HPDE6-E6E7 (cell line): ENCODE measurements at regions not wholly inside any gene's neighbourhood (a gene's known extent, or its start where the extent isn't known, plus 50 kb on each side); places are given as distances from the start of the nearest gene placed in this dataset.
"Not testable (repeated sequence)": the region's sequence is repeated elsewhere in the genome, so short reads cannot be mapped to it uniquely, and the experiment has no call there.

Experiments used
- DNase-seq: peaks from one replicate; pipeline ENCODE4 v3.0.0; 2011; ENCODE audit warnings: missing footprints; ENCODE audit errors: extremely low spot score

DNA sequence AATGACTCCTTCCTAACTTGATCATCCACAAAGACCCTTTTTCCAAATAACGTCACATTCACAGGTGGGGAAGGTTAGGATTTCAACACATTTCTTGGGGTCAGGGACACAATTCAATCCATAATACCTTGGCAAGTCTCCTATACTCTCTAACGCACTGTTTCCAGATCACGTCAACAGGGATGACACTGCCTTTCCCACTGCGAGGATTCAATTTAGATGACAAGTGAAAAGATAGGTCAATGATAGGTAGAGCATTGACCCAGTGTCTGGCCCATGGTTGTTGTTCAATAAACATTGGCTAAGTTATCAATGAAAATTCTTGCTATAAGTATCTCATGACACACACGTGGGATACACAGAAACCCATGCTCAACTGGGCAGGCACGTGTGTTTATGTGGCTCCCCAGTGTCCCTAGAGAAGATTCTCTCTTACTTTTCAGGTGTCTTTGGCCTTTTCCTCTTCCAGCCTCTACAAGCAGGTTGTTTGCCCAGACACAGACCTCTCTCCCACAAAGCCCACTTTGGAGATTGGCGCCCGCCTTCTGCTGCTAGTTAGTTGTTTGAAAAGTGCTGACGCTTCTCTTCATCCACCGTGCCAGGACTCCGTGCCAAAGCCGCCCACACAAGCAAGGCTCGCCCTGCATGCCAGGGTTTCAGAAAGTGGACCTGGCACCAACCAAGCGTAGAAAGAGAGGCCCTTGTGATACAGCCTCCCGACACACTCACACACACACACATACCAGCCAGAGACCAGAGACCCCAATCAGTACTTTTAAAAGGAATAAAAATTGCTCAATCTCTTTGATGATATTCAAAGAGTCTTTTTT, 594.5 kb downstream of the BNC2 start:
- DNase-seq, result no peak

DNA sequence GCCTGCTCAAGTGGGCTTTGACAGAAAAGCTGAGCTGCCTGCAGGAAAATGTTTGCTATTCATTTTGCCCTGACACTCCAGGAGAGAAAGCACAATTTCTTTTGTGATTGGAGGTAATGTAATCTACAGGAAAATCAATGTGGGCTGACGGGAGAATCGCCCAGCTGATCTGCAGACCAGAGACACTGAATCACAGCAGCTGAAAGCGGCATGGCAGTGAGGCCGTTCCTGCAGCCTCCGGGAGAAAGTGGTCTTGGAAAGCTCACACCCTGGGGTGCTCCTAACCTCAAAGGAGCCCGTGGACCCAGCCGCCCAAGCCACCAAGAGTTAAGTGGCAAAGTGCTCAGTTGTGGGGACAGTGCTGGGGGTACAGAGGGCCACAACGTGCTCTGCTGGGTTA, 593.6 kb downstream of the BNC2 start:
- DNase-seq, result no peak

DNA sequence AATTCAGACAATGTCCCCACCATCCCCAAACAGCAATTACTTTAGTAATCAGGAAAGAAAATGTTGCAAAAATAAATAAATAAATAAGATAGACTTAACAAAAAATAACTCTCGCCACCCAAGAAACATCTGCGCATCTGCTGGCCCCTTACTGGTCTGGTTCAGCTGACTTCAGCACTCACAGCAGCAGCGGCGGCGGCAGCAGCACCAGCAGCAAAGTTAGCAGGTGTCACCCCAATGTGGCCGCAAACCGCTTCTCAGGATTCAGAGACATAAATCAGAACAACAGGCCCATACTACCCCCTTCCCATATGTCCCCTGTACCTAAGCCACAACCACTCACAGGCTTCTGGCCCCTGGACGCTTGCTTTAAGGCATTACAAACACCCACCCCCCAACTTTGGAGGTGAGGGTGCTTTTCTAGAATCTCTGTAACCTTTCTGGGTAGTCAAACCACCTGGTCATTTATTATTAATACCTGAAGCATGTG, 593.0 kb downstream of the BNC2 start:
- DNase-seq, result no peak

DNA sequence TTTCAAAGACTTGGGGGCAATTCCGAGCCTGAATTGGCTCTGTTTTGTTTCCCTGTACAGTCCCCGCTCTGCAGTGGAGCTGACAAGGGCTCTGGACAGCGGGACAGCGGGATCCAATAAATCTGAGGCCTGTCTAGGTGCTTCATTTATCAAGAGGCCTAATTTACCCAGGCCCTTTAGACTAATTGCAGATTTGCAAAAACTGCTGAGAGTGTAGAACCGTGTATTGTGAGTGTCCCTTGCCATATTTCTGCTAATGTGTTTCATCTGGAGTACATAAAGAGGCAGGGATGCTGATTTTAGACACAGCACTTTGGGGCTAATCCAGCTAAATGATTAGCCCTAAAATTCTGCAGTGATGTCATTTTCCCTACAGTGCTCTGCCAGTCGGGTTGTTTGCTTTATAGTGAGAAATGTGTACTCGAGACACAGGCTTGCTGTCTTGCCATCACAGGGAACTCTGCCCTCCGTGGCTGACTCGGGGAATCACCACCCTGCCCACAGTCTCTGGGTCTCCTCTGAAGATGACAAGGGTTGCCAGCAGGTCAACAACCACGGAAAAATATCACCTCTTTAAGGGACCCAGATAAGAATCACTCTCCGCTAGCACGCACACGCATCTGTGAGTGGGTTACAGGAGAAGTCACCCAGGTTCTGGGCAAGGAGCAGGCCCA, 592.0 kb downstream of the BNC2 start:
- DNase-seq, result no peak

DNA sequence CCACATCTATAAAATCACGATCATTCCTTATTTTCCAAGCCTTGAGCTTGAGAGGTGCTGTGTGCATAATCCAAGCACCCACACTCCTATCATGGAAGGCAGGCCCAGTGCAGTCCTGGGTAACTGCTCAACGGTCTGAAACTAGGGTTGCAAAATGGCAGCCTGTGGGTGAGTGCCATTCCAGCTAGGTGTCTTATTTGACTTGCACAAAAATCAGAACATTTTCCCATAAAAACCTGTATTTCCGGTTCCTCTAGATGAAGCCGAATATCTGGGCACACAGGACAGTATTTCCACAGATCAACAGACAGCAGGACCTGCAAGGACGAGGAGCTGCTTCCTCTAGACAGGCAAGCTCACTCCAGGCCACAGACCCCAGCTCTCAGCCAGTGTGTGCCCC, 588.8 kb downstream of the BNC2 start:
- DNase-seq, result no peak

DNA sequence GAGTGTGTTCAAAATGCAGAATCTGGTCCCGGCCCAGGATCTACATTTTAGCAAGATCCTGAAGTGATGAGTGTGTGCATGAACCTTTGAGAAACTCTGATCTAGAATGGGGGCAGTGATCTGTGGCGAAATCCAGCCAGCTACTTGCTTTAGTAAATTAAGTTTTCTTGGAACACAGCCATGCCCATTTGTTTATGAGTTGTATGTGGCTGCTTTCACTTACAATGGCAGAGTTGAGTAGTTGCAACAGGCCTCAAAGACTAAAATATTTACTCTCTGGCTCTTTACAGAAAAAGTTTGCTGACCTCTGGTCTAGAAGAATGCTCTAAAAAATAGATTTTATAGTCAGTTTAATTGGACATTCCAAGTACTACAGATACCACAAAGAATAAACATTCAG, 588.3 kb downstream of the BNC2 start:
- no peak for DNase-seq

DNA sequence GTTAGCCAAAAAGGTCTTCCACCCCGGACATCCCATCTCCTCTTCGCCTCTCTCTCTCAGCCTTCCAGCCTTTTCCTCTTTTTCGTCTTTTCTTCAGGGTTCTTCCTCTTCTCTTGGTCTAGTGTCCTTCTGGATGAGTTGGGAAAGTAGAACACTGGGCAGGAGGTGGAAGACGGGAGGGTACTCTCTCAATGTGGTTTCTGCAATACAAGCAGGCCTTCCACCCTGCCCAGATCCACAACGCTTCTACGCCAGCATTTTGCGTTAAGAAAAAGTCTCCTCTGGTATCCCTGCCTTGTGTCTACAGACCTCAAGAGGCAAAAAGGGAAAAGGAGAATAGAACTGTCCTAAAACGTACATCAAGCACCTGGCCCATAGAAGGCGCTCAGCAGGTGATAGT, 587.8 kb downstream of the BNC2 start:
- no peak for DNase-seq

DNA sequence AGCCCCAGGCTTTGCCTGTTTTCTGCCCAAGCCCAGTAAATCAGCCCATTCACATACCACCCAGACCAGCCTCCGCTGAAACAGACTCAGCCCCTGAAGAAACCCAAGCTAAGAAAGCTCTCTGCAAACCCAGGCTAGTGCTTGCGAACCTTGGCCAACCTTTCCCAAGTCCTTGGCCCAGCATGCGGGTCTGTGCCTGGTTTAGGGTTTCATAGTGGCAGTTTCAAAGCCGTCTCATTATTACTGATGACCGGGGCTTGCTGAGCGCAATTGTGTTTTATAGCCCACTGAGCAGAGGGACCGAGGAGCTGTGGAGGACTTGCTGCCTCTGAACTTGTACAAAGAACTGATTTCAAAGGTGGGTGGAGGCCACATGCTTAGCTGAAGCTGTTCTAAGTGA, 584.3 kb downstream of the BNC2 start:
- no peak for DNase-seq

DNA sequence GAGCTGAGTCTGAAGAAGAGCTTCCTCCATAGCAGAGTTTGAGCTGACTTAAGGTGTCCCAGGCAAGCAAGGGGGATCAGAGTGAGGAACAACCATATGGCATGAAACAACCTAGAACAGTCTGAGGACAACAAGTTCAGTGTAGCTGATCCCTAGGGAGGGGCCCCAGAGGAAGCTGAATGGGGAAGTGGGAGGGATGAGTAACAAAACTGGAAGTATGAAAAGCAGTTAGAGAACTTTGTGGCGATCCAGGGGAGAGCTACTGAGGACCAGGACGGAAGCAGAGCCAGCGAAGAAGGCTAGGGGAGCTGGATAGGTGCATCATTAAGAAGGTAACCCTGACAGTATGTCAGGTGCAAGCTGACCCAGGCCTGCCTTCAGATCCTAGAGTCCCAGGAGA, 580.8 kb downstream of the BNC2 start:
- no peak for DNase-seq

DNA sequence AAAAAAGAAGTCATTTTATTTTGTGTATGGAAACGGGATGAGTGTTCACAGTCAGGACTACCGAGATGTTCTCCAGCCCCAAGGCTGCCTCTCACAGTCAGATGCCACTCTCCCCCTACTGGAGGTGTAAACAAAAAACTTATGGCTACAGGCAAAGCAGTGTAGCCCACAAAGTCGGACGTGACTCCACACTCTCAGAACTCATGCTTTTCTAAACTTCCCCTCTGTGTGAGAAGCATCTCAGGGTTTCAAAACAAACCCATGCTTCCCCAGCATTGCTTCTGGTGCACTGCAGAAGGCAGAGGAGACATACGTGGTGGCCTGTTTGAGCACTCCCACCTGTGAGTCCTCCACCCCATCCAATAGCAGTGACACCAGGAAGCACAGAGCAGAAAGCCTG, 580.3 kb downstream of the BNC2 start:
- no peak for DNase-seq

DNA sequence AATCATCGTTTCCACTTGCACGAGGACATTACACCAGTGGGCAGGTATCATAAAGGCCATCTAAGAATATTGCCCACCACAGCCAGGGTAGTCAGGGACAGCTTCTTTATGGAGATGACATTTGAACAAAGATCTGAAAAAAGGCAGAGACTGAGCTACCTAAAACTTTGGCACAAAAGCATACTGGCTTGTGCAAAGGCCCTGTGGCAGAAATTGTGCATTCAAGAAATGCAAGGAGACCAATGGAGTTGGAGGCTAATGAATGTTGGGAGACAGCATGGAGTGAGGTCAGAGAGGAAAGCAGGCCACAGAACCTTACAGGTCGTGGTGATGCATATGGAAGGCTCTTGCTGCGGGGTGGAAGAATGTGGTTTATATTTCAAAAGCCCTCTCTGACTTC, 578.5 kb downstream of the BNC2 start:
- no peak for DNase-seq

DNA sequence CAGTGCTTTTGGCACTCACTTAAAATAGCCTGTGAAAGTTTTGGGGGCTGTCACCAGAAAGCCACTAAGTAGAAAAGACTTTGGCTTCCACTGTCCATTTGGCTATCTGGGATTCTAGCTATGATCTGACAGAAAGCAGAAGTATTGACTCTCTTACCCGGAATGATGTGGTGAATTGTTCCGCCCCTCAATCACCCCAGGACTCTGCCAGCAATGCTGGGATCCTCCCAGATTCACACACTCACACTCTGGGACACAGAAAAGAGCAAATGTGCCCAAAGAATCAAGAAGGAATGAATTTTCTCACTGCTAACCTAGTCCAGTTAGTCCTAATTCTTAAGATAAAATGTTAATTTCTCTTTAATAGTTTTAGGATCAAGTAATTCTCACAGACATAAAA, 576.9 kb downstream of the BNC2 start:
- no peak for DNase-seq

DNA sequence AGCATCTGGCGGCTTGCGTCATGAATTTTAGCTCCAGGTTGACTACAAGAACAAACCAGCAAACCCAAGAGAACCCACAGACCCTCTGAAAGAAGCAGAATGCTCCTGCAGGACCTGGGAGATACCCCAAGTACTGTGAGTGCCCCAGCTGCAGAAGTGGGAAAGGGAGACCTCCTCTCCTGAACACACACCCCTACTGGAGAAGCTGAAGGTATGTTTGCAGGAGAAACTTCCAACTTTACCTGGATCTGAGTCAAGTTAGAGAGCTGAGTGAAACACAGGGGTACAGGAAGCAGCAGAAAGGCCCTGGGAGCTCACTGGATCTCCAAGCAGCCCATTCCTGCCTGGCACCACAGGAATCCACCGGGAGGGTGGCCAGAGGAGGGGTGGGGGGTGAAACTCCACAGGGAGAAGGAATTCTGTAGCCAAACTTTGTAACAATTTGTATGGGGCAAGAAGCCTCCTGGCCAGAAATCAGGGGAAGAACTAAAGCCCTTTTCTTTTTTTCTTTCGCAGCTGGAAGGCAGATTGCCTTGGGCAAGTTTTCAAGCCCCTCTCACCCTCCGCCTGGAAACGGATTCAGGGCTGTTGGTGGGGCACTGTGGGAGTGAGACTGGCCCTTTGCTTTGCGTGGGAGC, 576.2 kb downstream of the BNC2 start:
- DNase-seq, result no peak

DNA sequence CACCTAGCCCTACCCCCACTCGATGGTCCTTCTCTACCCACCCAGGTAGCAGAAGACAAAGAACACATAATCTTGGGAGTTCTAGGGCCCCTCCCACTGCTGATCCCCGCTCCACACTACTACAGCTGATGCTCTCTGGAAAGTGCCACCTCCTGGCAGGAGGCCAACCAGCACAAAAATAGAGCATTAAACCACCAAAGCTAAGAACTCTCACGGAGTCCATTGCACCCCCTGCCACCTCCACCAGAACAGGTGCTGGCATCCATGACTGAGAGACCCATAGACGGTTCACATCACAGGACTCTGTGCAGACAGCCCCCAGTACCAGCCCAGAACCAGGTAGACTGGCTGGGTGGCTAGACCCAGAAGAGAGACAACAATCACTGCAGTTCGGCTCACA, 575.5 kb downstream of the BNC2 start:
- not testable (repeated sequence) for DNase-seq

DNA sequence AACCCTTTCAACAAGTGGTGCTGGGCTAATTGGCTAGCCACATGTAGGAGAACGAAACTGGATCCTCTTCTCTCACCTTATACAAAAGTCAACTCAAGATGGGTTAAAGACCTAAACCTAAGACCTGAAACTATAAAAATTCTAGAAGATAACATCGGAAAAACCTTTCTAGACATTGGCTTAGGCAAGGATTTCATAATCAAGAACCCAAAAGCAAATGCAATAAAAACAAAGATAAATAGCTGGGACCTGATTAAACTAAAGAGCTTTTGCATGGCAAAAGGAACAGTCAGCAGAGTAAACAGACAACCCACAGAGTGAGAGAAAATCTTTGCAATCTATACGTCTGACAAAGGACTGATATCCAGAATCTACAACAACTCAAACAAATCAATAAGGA, 571.1 kb downstream of the BNC2 start:
- not testable (repeated sequence) for DNase-seq

DNA sequence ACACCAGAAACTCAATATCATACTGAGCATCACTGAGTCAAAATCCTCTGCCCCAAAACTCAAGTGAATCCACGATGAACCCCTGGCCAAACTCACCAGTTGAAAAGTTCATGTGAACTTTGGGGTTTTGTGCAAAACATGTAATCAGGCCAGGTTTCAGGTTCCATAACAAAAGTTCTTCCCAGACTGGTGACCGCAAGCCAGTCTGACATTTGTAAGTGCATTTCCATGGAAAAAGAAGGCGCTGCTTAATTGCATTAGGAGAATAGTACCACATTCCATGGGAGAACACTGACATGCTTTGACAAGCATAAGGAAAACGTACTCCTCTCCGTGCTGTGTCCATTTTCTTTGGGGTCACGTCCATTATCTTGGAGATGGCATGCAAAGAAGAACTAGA, 567.0 kb downstream of the BNC2 start:
- no peak for DNase-seq

DNA sequence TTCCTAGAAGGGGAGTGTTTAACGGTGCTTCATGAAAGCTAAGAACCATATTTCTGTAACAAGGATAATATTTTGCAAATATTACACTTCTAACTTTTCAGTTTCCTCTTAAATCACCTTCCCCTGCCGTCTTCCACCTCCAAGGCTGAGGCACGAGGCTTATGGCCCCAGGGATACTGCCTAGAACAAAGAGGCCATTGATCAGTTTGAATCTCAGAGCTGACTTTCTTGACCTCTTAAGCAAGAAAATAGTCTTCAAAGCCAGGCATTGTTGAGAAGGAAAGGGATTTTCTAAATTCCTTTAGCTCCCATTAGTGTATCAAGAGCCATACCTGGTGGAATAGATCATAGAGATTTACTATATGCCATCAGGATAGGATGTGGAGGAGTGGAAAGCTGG, 566.2 kb downstream of the BNC2 start:
- DNase-seq, result no peak

DNA sequence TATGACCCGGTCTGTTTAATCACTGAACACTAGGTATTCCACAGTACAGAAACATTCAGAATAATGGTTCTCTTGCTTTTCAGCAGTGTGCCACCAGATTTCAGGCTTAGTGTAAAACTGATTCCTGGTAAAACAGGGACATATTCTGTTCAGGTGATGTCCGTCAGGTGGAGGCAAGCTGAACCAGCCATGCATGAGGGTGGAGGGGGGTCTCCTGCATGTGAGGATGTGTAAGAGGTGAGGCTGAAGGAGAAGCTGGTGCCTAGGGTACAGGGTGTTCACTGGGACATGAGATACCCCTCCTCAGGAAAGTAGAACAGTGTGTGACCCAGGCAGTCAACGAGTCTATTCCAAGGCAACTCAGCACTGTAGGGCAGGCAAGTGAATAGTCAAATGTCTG, 563.9 kb downstream of the BNC2 start:
- DNase-seq, result no peak

DNA sequence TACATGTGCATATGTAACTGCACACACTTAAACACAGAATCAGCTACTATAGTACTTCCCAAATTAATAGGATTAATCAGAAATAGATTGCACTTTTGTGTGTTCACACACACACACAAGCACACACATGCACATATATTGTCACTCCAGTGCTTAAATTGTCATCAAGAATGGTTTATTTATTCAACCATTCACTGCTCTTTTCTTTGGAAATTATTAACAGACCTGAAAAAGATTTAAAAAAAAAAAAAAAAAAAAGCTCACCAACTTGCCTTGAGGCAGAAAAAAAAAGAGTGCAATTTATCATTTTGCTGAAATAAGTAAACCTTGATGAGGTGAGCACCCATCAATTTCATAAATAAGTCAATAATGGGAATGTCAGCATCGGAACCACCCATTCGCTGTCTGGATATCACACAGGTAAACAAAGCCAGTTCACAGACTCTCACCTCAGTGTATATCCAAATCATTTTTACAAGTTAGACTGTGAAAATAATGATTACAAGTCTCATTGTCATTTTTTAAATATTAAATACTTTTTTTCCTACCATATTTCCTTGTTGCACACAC, 562.8 kb downstream of the BNC2 start:
- no peak for DNase-seq

DNA sequence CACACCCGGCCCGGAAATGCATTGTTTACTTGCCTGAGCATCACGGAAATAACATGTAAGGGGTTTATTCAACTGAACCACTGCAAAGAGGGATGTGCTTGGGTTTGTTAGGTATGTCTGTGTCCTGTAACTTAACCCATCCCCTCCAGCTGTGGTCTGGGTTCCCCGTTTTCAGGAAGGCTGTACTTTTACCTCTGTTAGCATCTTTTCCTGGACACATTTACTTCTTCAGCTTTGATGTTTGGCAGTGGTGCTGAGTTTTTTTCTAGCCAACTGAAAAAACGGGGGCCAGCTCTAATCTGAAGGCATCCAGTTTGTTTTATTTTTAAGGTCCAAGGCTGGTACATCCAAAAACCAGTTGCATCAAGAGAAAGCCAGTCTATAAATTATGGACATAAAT, 561.8 kb downstream of the BNC2 start:
- DNase-seq, result no peak

DNA sequence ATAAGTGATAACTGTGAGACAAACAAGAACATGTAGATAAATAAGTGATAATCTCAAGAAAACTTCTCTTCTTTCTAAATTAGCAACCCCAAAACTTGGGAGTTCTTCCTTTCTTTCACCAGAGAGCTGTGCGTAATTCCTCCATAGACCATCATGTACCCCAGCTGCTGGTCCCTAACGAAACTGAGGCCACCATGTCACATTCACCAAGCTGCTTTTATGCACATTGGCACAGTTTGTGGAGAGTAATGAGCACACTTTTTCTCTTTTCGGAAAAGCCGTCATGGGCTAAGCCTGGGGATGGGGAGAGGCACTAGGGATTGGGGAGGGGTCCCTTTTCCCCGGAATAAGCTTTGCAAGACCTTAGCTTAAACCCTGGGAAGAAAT, 561.4 kb downstream of the BNC2 start:
- DNase-seq, result no peak

DNA sequence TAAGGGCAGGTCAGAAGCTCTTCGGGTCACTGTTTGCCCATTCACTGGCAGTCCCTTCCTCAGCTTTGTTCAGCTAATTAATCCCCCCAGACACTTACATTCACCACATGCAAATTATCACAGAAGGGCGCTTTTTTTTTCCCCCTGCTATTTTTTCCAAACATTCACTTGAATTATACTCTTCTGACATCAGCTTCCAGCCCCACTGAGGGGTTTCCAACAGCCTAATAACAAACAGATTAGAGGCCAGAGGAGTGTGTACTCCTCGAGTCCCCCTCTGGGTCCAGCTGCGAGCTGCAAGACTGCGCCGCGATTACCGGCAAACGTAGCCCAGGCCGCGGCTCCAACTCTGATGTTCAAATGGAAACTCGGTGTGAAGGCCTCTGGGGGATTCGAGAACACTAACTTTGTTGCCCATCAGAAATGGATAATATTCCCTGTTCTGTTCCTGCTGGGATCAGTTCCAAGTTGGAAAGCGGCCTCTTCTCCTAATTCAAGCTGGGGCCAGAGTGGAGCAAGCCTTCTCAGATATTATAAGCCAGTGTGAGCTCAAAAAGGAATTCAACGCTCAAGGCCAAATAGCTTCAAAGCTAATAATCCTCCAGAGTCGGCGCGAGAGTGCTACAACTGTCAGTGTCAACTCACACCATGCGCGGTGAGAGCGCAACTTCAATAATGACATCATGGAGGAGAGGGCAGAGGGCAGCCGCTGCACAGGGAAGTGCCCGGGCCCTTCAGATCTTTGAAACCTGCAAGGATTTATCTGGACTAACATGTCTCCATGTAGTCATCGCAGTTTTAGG, 560.8 kb downstream of the BNC2 start:
- DNase-seq, result no peak
